GM19238 (cell line): ENCODE measurements at regions not wholly inside any gene's neighbourhood (a gene's known extent, or its start where the extent isn't known, plus 50 kb on each side); places are given as distances from the start of the nearest gene placed in this dataset.
"Not testable (repeated sequence)": the region's sequence is repeated elsewhere in the genome, so short reads cannot be mapped to it uniquely, and the experiment has no call there.

Experiments
- DNase-seq: peaks from one replicate; pipeline ENCODE4 v3.0.0; 2011; ENCODE audit warnings: low spot score; ENCODE audit not compliant: insufficient read length

GRCh38 chrX:86887341-86887740 is 630.3 kb upstream of the KLHL4 start:
- no peak for DNase-seq

GRCh38 chrX:86910027-86910426 is 607.6 kb upstream of the KLHL4 start:
- no peak for DNase-seq

DNA sequence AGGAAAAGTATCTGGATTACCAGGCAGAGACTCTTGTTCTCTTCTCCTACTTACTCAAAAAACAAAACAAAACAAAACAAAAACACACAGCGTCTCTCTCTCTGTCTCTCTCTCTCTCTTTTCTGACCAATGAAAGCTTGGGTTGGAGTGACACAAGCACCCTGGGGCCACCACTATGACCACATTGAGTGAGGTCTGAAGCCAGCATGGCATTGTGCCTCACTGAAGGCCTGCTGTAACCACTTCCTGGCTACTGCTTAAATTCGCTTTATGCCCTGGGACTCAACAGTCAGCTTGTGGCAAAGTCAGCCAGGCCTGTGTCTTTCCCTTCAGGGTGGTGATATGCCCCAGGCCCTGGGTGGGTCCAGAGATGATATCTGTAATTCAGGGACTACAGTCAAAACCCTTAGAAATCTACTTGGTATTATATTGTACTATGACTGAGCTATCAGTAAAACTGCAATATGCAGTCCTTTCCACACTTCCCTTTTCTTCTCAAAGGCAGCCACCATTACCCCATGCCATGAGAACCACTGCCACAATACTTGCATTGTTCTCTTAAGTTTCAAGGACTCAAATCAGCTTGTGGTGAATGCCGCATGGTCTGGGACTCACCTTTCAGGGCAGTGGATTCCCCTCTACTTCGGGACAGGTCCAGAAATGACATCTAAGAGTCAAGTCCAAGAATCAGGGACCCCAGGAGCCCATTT is 606.8 kb upstream of the KLHL4 start:
- no peak for DNase-seq

DNA sequence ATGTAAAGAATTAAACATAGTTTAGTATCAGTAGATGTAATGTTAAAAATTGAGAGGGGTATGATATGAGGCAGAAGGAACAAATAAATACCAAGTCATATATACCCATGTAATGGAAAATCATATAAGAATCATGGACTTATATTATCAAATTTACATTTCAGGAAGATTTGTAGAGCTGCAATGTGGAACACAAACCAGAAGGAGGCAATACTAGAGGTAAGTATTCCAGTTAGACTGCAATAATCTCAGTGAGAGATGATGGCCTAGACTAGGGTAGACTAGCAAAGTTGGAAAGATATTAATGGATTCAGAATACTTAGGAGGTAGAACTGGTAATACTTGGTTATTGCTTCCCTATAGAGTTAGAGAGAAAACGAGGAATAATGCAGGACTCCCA is 603.0 kb upstream of the KLHL4 start:
- no peak for DNase-seq

GRCh38 chrX:86917959-86918358 is 599.6 kb upstream of the KLHL4 start:
- no peak for DNase-seq

GRCh38 chrX:86930419-86930818 is 587.2 kb upstream of the KLHL4 start:
- DNase-seq: no peak

- no peak for DNase-seq
Measured at GRCh38 chrX:86935988-86936387, 581.6 kb upstream of the KLHL4 start.

GRCh38 chrX:86946569-86946968 is 571.0 kb upstream of the KLHL4 start:
- peak; percentile 1 for DNase-seq

GRCh38 chrX:86964321-86964720 is 553.3 kb upstream of the KLHL4 start:
- DNase-seq: no peak

DNA sequence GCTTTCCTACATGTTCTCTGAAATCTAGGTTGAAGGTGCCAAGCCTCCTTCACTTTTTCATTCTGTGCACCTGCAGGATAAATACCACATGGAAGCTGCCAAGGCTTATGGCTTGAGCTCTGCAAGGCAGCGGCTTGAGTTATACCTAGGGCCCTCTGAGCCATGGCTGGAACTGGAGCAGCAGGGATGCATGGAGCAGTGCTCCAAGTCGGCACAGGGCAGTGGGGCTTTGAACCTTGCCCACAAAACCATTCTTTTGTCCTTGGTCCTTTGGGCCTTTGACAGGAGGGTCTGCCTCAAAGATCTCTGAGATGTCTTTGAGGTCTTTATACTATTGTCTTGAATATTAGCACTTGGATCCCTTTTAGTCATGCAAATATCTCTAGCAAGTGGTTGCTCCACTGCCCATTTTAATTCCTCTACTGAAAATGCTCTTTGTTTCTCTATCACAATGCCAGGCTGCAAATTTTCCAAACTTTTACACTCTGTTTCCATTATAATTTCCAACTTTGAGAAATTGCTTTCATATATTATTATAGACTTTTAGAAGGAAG is 536.2 kb upstream of the KLHL4 start:
- no peak for DNase-seq

DNA sequence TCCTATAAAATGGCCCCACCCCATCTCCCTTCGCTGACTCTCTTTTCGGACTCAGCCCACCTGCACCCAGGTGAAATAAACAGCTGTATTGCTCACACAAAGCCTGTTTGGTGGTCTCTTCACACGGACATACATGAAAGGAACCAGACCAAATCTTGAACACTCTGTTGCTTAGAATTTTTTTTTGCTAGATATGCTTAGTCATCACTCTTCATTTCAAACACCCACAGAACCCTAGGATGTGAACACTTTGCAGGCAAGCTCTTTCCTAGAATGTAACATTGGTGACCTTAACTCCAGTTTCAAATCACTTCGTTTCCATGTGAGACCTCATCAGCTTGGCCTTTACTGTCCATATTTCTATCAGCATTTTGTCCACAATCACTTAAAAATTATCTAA is 530.3 kb upstream of the KLHL4 start:
- DNase-seq: not testable (repeated sequence)

DNA sequence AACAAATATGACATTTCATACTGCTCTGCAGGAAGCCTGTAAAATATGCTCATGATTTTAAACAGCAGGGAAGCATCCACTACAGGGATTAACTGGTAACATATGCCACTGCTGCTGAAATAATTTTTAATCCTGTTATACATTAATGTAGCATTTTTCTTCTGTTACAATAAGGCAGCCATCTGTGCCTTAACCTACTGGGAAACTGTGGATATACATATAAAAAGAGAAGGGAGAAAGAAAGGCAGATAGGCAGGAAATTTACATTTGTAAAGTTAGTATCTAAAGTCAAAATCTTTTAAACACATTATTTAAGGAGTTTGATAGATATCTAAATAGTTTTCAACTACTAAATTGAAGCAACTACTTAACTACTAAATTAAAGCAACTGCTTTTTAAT is 514.6 kb upstream of the KLHL4 start:
- no peak for DNase-seq

- no peak for DNase-seq
Measured at GRCh38 chrX:87005183-87005582, 512.4 kb upstream of the KLHL4 start.

GRCh38 chrX:87005885-87006284 is 511.7 kb upstream of the KLHL4 start:
- DNase-seq: no peak

DNA sequence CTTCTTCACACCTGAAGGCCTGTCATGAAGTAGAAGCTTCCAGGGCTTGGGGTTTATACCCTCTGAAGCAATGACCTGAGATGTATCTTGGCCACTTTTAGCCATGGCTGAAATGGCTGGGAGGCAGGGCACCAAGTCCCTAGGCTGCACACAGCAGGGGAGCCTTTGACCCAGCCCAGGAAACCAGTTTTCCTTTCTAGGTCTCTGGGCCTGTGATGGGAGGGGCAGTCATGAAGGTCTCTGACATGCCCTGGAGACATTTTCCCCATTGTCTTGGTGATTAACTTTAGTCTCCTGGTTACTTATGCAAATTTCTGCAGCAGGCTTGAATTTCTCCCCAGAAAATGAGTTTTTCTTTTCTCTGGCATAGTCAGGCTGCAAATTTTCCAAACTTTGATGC is 511.0 kb upstream of the KLHL4 start:
- no peak for DNase-seq

DNA sequence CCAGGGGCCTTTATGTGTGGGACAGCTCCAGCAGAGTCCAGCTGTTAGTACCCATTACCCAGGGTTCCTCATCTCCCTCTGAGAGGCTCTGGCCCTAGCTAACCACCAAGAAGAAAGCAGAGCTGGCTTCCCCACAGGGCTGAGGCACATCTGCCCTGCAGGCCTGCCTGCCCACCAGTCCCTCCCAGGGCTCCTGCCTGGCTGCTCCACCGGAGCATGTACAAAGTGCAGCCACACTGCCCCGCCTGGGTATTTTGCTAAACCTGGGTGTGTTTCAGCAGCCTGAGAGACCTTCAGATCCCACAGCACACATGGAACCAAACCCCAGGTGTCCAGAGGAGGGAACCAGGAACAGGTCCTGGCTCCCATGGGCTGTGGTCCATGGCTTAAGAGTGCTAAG is 500.4 kb upstream of the KLHL4 start:
- no peak for DNase-seq

- not testable (repeated sequence) for DNase-seq
Measured at GRCh38 chrX:87033115-87033514, 484.5 kb upstream of the KLHL4 start.

GRCh38 chrX:87045352-87045751 is 472.2 kb upstream of the KLHL4 start:
- DNase-seq: no peak

DNA sequence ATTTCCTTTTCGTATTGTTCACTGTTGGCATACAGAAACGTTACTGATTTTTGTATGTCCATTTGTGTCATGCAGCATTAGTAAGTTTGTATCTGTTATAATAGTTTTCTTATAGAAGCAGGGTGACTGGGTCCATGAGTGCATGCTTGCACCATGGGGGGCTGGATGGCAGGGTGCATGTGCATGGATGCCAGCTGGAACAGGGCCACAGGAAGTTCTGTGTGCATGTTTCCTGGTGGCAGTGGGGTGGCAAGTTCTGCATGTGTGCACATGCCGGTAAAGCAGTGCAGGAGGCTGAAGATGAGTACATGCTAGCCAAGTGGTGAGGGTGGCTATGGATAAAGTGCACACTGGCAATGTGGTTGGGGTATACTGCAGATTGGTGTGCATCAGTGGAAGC is 468.0 kb upstream of the KLHL4 start:
- no peak for DNase-seq

DNA sequence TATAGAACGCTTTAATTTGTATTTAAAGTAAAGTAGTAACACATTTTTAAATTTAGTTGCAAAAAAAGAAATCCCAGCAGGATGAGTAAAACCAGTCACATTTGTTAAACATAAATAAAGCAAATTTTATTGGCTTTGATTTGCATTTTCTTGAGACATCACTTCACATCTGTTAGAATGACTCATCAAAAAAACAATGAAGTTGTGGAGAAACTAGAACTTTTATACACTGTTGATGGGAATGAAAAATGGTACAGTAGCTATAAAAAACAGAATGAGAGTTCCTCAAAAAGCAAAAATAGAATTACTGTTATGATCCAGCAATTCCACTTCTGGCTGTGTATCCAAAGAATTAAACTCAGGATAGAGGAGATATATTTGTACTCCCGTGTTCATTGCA is 454.0 kb upstream of the KLHL4 start:
- no peak for DNase-seq

DNA sequence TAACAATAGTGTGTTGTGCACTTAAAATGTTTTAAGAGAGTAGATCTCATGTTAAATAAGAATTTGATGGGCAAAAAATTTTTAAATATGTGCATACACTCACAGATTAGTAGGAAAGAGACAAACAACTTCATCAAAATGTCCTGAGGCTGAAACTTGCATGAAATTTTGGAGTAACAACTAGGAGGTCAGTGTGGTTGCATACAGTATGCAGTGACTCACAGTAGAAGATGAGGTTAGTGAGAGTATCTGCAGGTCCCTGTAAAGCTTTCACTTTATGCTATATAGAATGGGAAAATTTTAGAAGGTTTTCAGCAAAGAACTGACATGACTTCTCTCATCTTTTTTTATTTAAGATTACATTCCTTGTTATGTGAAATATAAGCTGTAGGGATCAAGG is 453.1 kb upstream of the KLHL4 start:
- DNase-seq: no peak

DNA sequence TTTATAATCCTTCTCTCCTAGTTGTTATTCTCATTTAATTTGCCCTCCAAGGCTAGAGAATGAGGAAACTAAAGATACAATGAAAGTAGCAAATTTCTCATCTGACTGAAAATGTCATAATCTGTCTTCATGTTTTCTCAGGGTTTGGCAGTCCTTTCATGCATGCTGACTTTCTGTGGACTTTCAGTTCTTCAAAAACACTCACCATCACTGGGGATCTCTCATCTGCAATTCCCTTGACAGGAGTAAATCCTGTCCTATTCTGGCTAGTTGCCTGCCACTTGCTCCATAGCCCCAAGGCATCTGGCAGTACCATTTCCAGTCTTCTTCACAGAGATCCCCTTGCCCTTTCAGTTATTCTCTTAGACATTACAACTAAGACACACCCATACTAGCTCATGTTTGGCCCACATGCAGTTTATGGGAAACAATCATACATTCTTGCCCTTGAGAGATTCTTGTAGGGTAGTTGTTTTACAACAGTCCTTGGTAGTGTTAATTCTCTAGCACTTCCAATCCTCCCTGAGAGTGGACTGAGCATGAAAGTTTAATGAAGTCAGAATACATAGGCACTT is 449.7 kb upstream of the KLHL4 start:
- no peak for DNase-seq

DNA sequence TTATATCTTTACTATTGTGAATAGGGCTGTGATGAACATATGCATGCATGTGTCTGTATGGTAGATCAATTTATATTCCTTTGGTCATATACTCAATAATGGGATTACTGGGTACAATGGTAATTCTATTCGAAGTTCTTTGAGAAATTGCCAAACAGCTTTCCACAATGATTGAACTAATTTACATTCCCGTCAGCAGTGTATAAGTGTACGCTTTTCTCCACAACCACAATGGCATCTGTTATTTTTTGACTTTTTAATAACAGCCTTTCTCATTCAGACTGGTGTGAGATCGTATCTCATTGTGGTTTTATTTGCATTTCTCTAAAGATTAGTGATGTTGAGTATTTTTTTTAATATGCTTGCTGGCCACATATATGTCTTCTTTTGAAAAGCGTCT is 439.4 kb upstream of the KLHL4 start:
- DNase-seq: no peak
